T-cell (primary cell): ENCODE measurements at regions not wholly inside any gene's neighbourhood (a gene's known extent, or its start where the extent isn't known, plus 50 kb on each side); places are given as distances from the start of the nearest gene placed in this dataset.

Source experiments
- ATAC-seq, 4 experiments: fragments of 200-7000 bp in 3 of 4; fragments of 150-1000 bp in 1 of 4; cut with Tn5 transposase; replicated peaks in 1 of 4; 1 replicate in 3 of 4; 2 replicates in 1 of 4; pipeline ENCODE4 v1.10.0; 2021; ENCODE audit warnings: moderate library complexity in 3 of 4, mild to moderate bottlenecking in 2 of 4, moderate number of reproducible peaks in 1 of 4
- CTCF ChIA-PET, 2 donors: fragments of 300-600 bp; sonication (Branson Sonifier 250); formaldehyde crosslinking; loops; one replicate each; lab custom pipeline; 2022; ENCODE audit warnings: antibody characterized with exemption in 2 of 2; lab: Charles Lee
- POLR2A ChIA-PET, 2 donors: fragments of 300-600 bp; sonication (Branson Sonifier 250); formaldehyde crosslinking; loops; one replicate each; lab custom pipeline; 2022; ENCODE audit warnings: antibody characterized with exemption in 2 of 2; lab: Charles Lee
- DNase-seq, 35 experiments: peaks; one replicate each; pipeline versions ENCODE4 v3.0.0 to v3.0.0-alpha.2; 2013 to 2023
- H3K27ac ChIP-seq: one replicate; pipeline ENCODE4 v1.5.1; 2013; ENCODE audit warnings: low read length
- H3K27me3 ChIP-seq, 2 experiments: replicated peaks in 1 of 2; 1 replicate in 1 of 2; 2 replicates in 1 of 2; pipeline versions ENCODE4 v1.6.1 to v1.7.0; 2013; ENCODE audit warnings: low read length in 1 of 2, mixed read lengths in 1 of 2; ENCODE audit not compliant: control insufficient read depth in 2 of 2, insufficient read depth in 2 of 2; ENCODE audit errors: extremely low read depth in 1 of 2
- H3K36me3 ChIP-seq, 2 donors: 1 replicate in 1 of 2; 2 replicates in 1 of 2; pipeline versions ENCODE4 v1.6.1 to v1.7.0; 2013; ENCODE audit warnings: low read length in 1 of 2; ENCODE audit not compliant: control insufficient read depth in 2 of 2, insufficient read depth in 1 of 2; ENCODE audit errors: extremely low read depth in 1 of 2
- H3K4me1 ChIP-seq, 2 experiments: 1 replicate in 1 of 2; 2 replicates in 1 of 2; pipeline versions ENCODE4 v1.6.1 to v1.7.0; 2013; ENCODE audit warnings: low read length in 2 of 2, mixed read lengths in 1 of 2; ENCODE audit not compliant: insufficient read depth in 2 of 2, control insufficient read depth in 1 of 2; ENCODE audit errors: extremely low read depth in 1 of 2
- H3K4me3 ChIP-seq, 2 donors: 1 replicate in 1 of 2; 2 replicates in 1 of 2; pipeline versions ENCODE4 v1.5.1 to v1.7.0; 2013; ENCODE audit warnings: mild to moderate bottlenecking in 2 of 2, low read length in 1 of 2, moderate library complexity in 1 of 2; ENCODE audit not compliant: control insufficient read depth in 1 of 2; ENCODE audit errors: extremely low read depth in 1 of 2
- H3K9me3 ChIP-seq: 2 replicates; pipeline ENCODE4 v1.7.0; 2013
- H3K27ac Mint-ChIP-seq, 2 donors: one replicate each; pipeline ENCODE4 v1.8.0; 2020 to 2021; ENCODE audit warnings: mild to moderate bottlenecking in 2 of 2, mixed read lengths in 2 of 2
- H3K27me3 Mint-ChIP-seq, 2 donors: one replicate each; pipeline ENCODE4 v1.8.0; 2021 to 2022; ENCODE audit warnings: mixed read lengths in 2 of 2
- H3K36me3 Mint-ChIP-seq: one replicate; pipeline ENCODE4 v1.8.0; 2021; ENCODE audit warnings: mixed read lengths
- H3K4me1 Mint-ChIP-seq, 3 donors: one replicate each; pipeline ENCODE4 v1.8.0; 2020 to 2022; ENCODE audit warnings: mixed read lengths in 3 of 3, mild to moderate bottlenecking in 1 of 3
- H3K4me3 Mint-ChIP-seq, 3 donors: one replicate each; pipeline ENCODE4 v1.8.0; 2020 to 2022; ENCODE audit warnings: mild to moderate bottlenecking in 3 of 3, mixed read lengths in 3 of 3, moderate library complexity in 3 of 3
- H3K9me3 Mint-ChIP-seq, 3 donors: one replicate each; pipeline ENCODE4 v1.8.0; 2020 to 2022; ENCODE audit warnings: mixed read lengths in 3 of 3
- WGBS: methylation state at CpG from one replicate; pipeline ENCODE4 v1.1.5; 2013; ENCODE audit warnings: missing lambda C conversion rate; ENCODE audit not compliant: insufficient coverage; 5-methylcytosine and 5-hydroxymethylcytosine counted together

DNA sequence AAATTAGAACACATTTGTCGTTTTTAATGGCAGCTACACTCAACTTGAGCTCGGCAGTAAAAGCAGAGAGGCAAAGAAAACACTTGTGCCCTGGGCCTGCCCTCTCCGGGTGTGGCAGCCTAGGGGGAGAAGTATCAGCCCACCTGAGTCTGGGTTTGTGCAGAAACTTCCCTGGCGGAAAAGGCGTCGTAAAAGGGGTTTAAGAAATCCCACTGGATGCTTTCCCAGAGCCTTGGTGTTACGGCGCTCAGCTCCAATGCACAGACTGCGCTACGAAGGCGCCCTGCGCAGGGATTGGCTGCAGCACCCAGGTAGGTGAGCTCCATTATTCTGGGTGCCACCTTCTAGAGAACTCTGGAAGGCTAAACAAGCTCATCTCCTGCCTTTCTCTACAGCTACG, 461.5 kb upstream of the NR2F2 start:
- Histone ChIP-seq H3K4me1 (peaks cover 7 to 14% of the 10 kb centered on the region in 2 experiments), H3K27me3 (no peaks in the 10 kb centered on the region), H3K27ac (no peak overlapping the region), H3K36me3 (no peaks in the 10 kb centered on the region), H3K9me3 (no peaks in the 10 kb centered on the region), H3K4me3 (no peak overlapping the region)
- no peak for DNase-seq
- Mint-ChIP-seq H3K9me3 (no peaks in the 10 kb centered on the region), H3K27ac (no peak overlapping the region), H3K4me1 (peaks cover 18 to 40% (median 29%) of the 10 kb centered on the region in 3 donors), H3K36me3 (no peaks in the 10 kb centered on the region), H3K27me3 (no peaks in the 10 kb centered on the region), H3K4me3 (no peak overlapping the region)
- no peak for ATAC-seq
- WGBS: 89% methylated on average over 12 of the region's 13 CpGs
- CTCF ChIA-PET: interaction anchor here in 1 of 2 donors (0.6 kb wide), 1 partner anchor 607 kb away, joined by 4 read pairs; no protein-coding TSS in a partner anchor
- POLR2A ChIA-PET: no interaction called here

DNA sequence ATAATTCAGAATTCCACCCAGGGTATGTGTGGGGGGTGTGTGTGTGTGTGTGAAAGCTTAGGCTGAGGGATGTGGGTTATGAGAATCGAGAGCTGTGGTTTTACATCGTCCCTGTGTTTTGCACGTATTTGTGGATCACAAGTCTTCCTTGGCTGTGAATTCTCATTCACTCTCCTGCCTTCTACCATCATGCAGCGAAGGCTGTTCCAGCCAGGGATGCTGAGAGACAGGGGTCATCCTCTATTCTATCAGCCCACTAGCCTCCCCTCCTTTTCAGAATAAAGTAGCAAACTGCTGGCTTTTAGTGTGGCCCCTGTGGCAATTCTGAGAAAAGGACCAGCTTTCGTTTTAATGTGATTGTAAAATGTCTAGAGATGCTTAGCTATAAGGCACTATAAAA, 460.6 kb upstream of the NR2F2 start:
- peak in 1 of 35 experiments; percentile 15 for DNase-seq

GRCh38 chr15:95872366-95872771, 458.1 kb upstream of the NR2F2 start:
- ATAC-seq: no peak
- no peak overlapping the region for H3K4me3 Mint-ChIP-seq
- H3K9me3 ChIP-seq: no peaks in the 10 kb centered on the region
- ChIA-PET CTCF (no interaction called here), POLR2A (no interaction called here)
- no peak overlapping the region for H3K27ac Mint-ChIP-seq
- no peak overlapping the region for H3K4me3 ChIP-seq
- H3K36me3 ChIP-seq: no peaks in the 10 kb centered on the region
- WGBS: no CpG with 5 or more reads among the region's 3 CpGs
- H3K4me1 Mint-ChIP-seq: peaks cover 34 to 47% (median 38%) of the 10 kb centered on the region in 3 donors
- DNase-seq: no peak
- H3K36me3 Mint-ChIP-seq: no peaks in the 10 kb centered on the region
- H3K27me3 ChIP-seq: no peaks in the 10 kb centered on the region
- H3K9me3 Mint-ChIP-seq: no peaks in the 10 kb centered on the region
- peaks cover 13 to 14% of the 10 kb centered on the region in 2 experiments for H3K4me1 ChIP-seq
- H3K27me3 Mint-ChIP-seq: no peaks in the 10 kb centered on the region
- no peak overlapping the region for H3K27ac ChIP-seq

More for the DNA sequence above, 460.6 kb upstream of the NR2F2 start:
- Histone ChIP-seq H3K4me1 (peaks cover 7 to 14% of the 10 kb centered on the region in 2 experiments), H3K4me3 (no peak overlapping the region), H3K9me3 (no peaks in the 10 kb centered on the region), H3K27me3 (no peaks in the 10 kb centered on the region), H3K27ac (no peak overlapping the region), H3K36me3 (no peaks in the 10 kb centered on the region)
- ChIA-PET POLR2A (interaction anchor here (0.6 kb wide), 2 partner anchors 17 to 64 kb away, joined by 3 read pairs; no protein-coding TSS in a partner anchor), CTCF (interaction anchor here in 1 of 2 donors (0.6 kb wide), 1 partner anchor 39 kb away, joined by 3 read pairs; no protein-coding TSS in a partner anchor)
- Mint-ChIP-seq H3K36me3 (no peaks in the 10 kb centered on the region), H3K4me1 (peaks cover 22 to 40% (median 30%) of the 10 kb centered on the region in 3 donors), H3K9me3 (no peaks in the 10 kb centered on the region), H3K4me3 (peak overlapping the region in 2 of 3 donors; percentile 10 to 26), H3K27ac (peak overlapping the region; percentile 9 to 49), H3K27me3 (no peaks in the 10 kb centered on the region)
- WGBS: 11% methylated on average over 1 of the region's 5 CpGs
- ATAC-seq: peak in 1 of 4 experiments; percentile 61

DNA sequence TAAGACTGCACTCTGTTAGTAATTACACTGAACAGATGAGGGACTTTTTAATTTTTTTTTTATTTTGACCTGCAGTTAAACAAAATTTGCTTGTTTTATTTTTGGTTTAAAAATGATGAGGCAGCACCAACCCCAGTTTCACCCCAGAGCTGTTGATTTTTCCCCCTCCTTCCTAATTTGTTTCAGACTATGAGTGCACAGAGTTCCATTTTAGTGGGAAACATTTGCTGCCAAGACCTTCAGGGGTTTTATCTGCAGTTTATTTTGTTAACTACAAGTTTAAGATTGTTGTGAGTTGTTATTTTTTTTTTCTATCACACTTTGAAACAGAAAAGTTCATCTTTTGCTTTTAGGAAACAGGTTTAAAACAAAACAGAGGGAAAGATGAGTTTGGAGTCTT, 455.9 kb upstream of the NR2F2 start:
- DNase-seq (no peak), ATAC-seq (no peak)
- Mint-ChIP-seq H3K9me3 (no peaks in the 10 kb centered on the region), H3K27me3 (no peaks in the 10 kb centered on the region), H3K4me3 (no peak overlapping the region), H3K36me3 (no peaks in the 10 kb centered on the region), H3K27ac (peak overlapping the region in 1 of 2 donors; percentile 20), H3K4me1 (peaks cover 36 to 43% (median 37%) of the 10 kb centered on the region in 3 donors)
- Histone ChIP-seq H3K27me3 (no peaks in the 10 kb centered on the region), H3K4me1 (peaks cover 7 to 8% of the 10 kb centered on the region in 2 experiments), H3K4me3 (no peak overlapping the region), H3K9me3 (no peaks in the 10 kb centered on the region), H3K27ac (no peak overlapping the region), H3K36me3 (no peaks in the 10 kb centered on the region)
- CTCF ChIA-PET: no interaction called here
- POLR2A ChIA-PET: no interaction called here

- Histone ChIP-seq H3K4me3 (no peak overlapping the region), H3K4me1 (peaks cover 8 to 10% of the 10 kb centered on the region in 2 experiments), H3K27me3 (no peaks in the 10 kb centered on the region), H3K9me3 (no peaks in the 10 kb centered on the region), H3K36me3 (no peaks in the 10 kb centered on the region), H3K27ac (no peak overlapping the region)
- Mint-ChIP-seq H3K9me3 (no peaks in the 10 kb centered on the region), H3K4me3 (no peak overlapping the region), H3K27me3 (no peaks in the 10 kb centered on the region), H3K27ac (peak overlapping the region in 1 of 2 donors; percentile 20), H3K36me3 (no peaks in the 10 kb centered on the region), H3K4me1 (peaks cover 36 to 42% (median 37%) of the 10 kb centered on the region in 3 donors)
- WGBS: no CpG with 5 or more reads among the region's 7 CpGs
- POLR2A ChIA-PET: no interaction called here
- CTCF ChIA-PET: no interaction called here
- peak in 12 of 35 experiments; percentile 7 to 47 (median 15) for DNase-seq
- ATAC-seq: peak in 2 of 4 experiments; percentile 33 to 79
Observed at GRCh38 chr15:95875121-95875643, 455.3 kb upstream of the NR2F2 start.

DNA sequence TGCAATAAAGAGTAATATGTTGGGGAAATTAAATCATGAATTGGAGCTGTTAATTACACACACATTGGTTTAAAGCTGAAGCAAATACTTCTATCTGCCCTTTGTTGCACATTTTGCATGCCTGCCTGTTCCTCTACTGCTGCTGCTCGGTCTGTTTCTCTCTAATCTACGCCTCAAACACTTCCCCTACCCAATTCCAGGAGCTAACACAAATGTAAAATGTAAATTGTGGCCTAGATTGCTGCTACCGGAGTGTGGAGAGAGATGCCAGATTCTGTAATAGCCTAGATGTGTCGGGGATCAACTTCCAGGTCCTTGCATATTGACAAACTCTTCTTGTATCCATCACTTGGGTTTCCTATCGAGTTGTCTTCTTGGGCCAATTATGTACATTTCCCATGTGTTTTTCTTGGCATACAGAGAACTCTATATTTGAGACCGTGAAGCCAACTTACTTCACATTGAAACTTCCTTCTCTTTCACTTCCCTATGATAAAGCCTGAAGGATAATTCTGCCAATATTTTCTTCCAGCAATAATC, 450.4 kb upstream of the NR2F2 start:
- peaks cover 30 to 33% (median 30%) of the 10 kb centered on the region in 3 donors for H3K4me1 Mint-ChIP-seq
- WGBS: 89% methylated on average over 3 of the region's 6 CpGs
- H3K4me3 Mint-ChIP-seq: peak overlapping the region; percentile 73 to 83 (median 79)
- H3K36me3 Mint-ChIP-seq: no peaks in the 10 kb centered on the region
- peaks cover 4 to 8% of the 10 kb centered on the region in 2 experiments for H3K4me1 ChIP-seq
- CTCF ChIA-PET: no interaction called here
- H3K27me3 Mint-ChIP-seq: no peaks in the 10 kb centered on the region
- ATAC-seq (no peak), DNase-seq (no peak)
- no peaks in the 10 kb centered on the region for H3K9me3 ChIP-seq
- no peaks in the 10 kb centered on the region for H3K27me3 ChIP-seq
- H3K27ac ChIP-seq: peak overlapping the region; percentile 8
- H3K9me3 Mint-ChIP-seq: peaks cover 0 to 10% (median 0%) of the 10 kb centered on the region in 3 donors
- H3K36me3 ChIP-seq: no peaks in the 10 kb centered on the region
- H3K27ac Mint-ChIP-seq: peak overlapping the region; percentile 81 to 90
- POLR2A ChIA-PET: no interaction called here
- no peak overlapping the region for H3K4me3 ChIP-seq
